HCT116 (cell line): ENCODE measurements at regions not wholly inside any gene's neighbourhood (a gene's known extent, or its start where the extent isn't known, plus 50 kb on each side); places are given as distances from the start of the nearest gene placed in this dataset.

Experiments
- ATF3 ChIP-seq: IDR thresholded peaks from 2 replicates; pipeline ENCODE4 v1.6.1; 2012
- CBX3 ChIP-seq: IDR thresholded peaks from 2 replicates; pipeline ENCODE4 v1.6.1; 2012; ENCODE audit warnings: low read depth
- CEBPB ChIP-seq: IDR thresholded peaks from 2 replicates; pipeline ENCODE4 v1.6.1; 2012; ENCODE audit warnings: low read depth
- CTCF ChIP-seq, 3 experiments: fragments of 200-600 bp in 1 of 3; sonication (generic) in 1 of 3; IDR thresholded peaks in 2 of 3; conservative IDR thresholded peaks in 1 of 3; 2 replicates each; pipeline ENCODE4 v1.5.1; 2012 to 2017; ENCODE audit warnings: low read depth in 2 of 3, low read length in 2 of 3, antibody characterized with exemption in 1 of 3, borderline replicate concordance in 1 of 3, control low read depth in 1 of 3, mild to moderate bottlenecking in 1 of 3, mixed read lengths in 1 of 3, mixed run types in 1 of 3, moderate library complexity in 1 of 3; ENCODE audit not compliant: insufficient read depth in 1 of 3
- ELF1 ChIP-seq: IDR thresholded peaks from 2 replicates; pipeline ENCODE4 v1.6.1; 2012; ENCODE audit warnings: low read depth, borderline replicate concordance
- EZH2 ChIP-seq: fragments of 200-600 bp; sonication (generic); IDR thresholded peaks from 2 replicates; pipeline ENCODE4 v1.6.1; 2017; ENCODE audit warnings: antibody characterized with exemption, mixed run types
- MAX ChIP-seq: IDR thresholded peaks from 2 replicates; pipeline ENCODE4 v1.6.1; 2012
- POLR2A ChIP-seq: IDR thresholded peaks from 2 replicates; pipeline ENCODE4 v1.7.0; 2011; ENCODE audit warnings: borderline replicate concordance; ENCODE audit not compliant: insufficient read depth, insufficient read length; ENCODE audit errors: extremely low read depth
- POLR2AphosphoS5 ChIP-seq: IDR thresholded peaks from 2 replicates; pipeline ENCODE4 v1.6.1; 2011; ENCODE audit warnings: mild to moderate bottlenecking, low read depth, low read length, moderate library complexity
- RAD21 ChIP-seq: IDR thresholded peaks from 2 replicates; pipeline ENCODE4 v1.6.1; 2012; ENCODE audit warnings: low read depth, mild to moderate bottlenecking
- SIN3A ChIP-seq: IDR thresholded peaks from 2 replicates; pipeline ENCODE4 v1.6.1; 2012; ENCODE audit warnings: low read depth
- SRF ChIP-seq: IDR thresholded peaks from 2 replicates; pipeline ENCODE4 v1.6.1; 2012; ENCODE audit warnings: low read depth
- TCF7L2 ChIP-seq: IDR thresholded peaks from 2 replicates; pipeline ENCODE4 v1.7.0; 2011; ENCODE audit warnings: borderline replicate concordance, inconsistent platforms; ENCODE audit not compliant: insufficient read depth, insufficient read length; ENCODE audit errors: extremely low read depth
- ZBTB33 ChIP-seq: IDR thresholded peaks from 2 replicates; pipeline ENCODE4 v1.6.1; 2011; ENCODE audit warnings: mild to moderate bottlenecking, low read length, moderate library complexity; ENCODE audit not compliant: insufficient replicate concordance; ENCODE audit errors: extremely low read depth

GRCh38 chr12:76234741-76235140, 113.5 kb downstream of the BBS10 start:
- no peak for TF ChIP-seq POLR2A
- TF ChIP-seq CTCF (IDR thresholded peaks at IDR 0.05 in 2 of 3, conservative IDR thresholded peaks at IDR 0.05 in 1 of 3; ENCODE audit: borderline replicate concordance in 1 of 3, insufficient read depth in 1 of 3, low read depth in 2 of 3, low read length in 2 of 3) = no peak
- no peak for TF ChIP-seq MAX
- no peak for TF ChIP-seq ELF1
- no peak for TF ChIP-seq EZH2
- TF ChIP-seq TCF7L2 = no peak
- TF ChIP-seq ATF3 = no peak
- no peak for TF ChIP-seq POLR2AphosphoS5
- no peak for TF ChIP-seq ZBTB33
- no peak for TF ChIP-seq CEBPB
- no peak for TF ChIP-seq RAD21
- no peak for TF ChIP-seq CBX3
- TF ChIP-seq SRF = no peak
- no peak for TF ChIP-seq SIN3A
